GM12873 (cell line): ENCODE measurements at regions not wholly inside any gene's neighbourhood (a gene's known extent, or its start where the extent isn't known, plus 50 kb on each side); places are given as distances from the start of the nearest gene placed in this dataset.
A peak's percentile ranks its signal among the peaks of the same experiment; 100 is the strongest.

Experiments
- CTCF ChIP-seq: IDR thresholded peaks from 2 replicates; pipeline ENCODE4 v1.5.1; 2012; ENCODE audit warnings: low read depth, mild to moderate bottlenecking, moderate library complexity, low read length, control low read depth; ENCODE audit not compliant: insufficient read depth; ENCODE audit errors: missing control alignments

GRCh38 chr18:22698711-22699110, 234.4 kb upstream of the RBBP8 start:
- no peak for TF ChIP-seq CTCF

- TF ChIP-seq CTCF = no peak
Measured at GRCh38 chr18:22699629-22700028, 233.5 kb upstream of the RBBP8 start.

- TF ChIP-seq CTCF = no peak
Measured at GRCh38 chr18:22700920-22701319, 232.2 kb upstream of the RBBP8 start.

- no peak for TF ChIP-seq CTCF
Measured at GRCh38 chr18:22701326-22701725, 231.8 kb upstream of the RBBP8 start.

- no peak for TF ChIP-seq CTCF
Measured at GRCh38 chr18:22701795-22702194, 231.3 kb upstream of the RBBP8 start.

- TF ChIP-seq CTCF = no peak
Measured at GRCh38 chr18:22702806-22703205, 230.3 kb upstream of the RBBP8 start.

- peak; percentile 74 for TF ChIP-seq CTCF
Measured at GRCh38 chr18:22703883-22704585, 229.1 kb upstream of the RBBP8 start.

GRCh38 chr18:22704586-22704918, 228.6 kb upstream of the RBBP8 start:
- no peak for TF ChIP-seq CTCF
